ENCODE measurements at regions not wholly inside any gene's neighbourhood (a gene's known extent, or its start where the extent isn't known, plus 50 kb on each side); places are given as distances from the start of the nearest gene placed in this dataset.

DNA sequence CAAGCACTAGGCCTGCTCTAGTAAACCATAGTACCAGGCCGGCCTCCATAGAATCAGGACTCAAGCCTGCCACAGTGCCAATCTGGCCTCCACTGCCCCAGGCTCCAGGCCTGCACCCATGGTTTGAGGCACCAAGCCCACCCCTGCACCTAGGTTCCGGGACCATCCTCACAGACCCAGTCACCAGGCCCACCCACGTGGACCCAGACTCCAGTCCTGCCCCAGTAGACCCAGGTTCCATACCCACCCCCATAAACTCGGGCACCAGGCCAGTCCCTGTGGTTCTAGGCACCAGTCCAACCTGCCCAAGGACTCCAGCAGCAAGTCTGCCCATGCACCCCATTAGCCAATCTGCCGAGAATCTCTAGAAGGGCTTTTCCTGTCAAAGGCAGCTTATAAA, 501.8 kb upstream of the TMPO start:
- 84% methylated on average over 5 of the region's 5 CpGs for WGBS
- TF ChIP-seq POLR2AphosphoS5 (IDR thresholded peaks at IDR 0.05) (no peak), POLR2A (IDR thresholded peaks at IDR 0.05) (no peak)
- TF ChIP-seq, protein P1, sequence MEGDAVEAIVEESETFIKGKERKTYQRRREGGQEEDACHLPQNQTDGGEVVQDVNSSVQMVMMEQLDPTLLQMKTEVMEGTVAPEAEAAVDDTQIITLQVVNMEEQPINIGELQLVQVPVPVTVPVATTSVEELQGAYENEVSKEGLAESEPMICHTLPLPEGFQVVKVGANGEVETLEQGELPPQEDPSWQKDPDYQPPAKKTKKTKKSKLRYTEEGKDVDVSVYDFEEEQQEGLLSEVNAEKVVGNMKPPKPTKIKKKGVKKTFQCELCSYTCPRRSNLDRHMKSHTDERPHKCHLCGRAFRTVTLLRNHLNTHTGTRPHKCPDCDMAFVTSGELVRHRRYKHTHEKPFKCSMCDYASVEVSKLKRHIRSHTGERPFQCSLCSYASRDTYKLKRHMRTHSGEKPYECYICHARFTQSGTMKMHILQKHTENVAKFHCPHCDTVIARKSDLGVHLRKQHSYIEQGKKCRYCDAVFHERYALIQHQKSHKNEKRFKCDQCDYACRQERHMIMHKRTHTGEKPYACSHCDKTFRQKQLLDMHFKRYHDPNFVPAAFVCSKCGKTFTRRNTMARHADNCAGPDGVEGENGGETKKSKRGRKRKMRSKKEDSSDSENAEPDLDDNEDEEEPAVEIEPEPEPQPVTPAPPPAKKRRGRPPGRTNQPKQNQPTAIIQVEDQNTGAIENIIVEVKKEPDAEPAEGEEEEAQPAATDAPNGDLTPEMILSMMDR (IDR thresholded peaks at IDR 0.05), result no peak
- Histone ChIP-seq H3K4me3 (no peak overlapping the region), H3K4me1 (replicated peaks) (no peaks in the 10 kb centered on the region), H3K36me3 (no peaks in the 10 kb centered on the region), H3K27me3 (replicated peaks; ENCODE audit: insufficient read depth) (no peaks in the 10 kb centered on the region), H3K9me3 (no peaks in the 10 kb centered on the region), H3K27ac (no peak overlapping the region)
- DNase-seq (ENCODE audit: low spot score), result no peak
- intact Hi-C loops (cut with DNase I), result no loop called here

DNA sequence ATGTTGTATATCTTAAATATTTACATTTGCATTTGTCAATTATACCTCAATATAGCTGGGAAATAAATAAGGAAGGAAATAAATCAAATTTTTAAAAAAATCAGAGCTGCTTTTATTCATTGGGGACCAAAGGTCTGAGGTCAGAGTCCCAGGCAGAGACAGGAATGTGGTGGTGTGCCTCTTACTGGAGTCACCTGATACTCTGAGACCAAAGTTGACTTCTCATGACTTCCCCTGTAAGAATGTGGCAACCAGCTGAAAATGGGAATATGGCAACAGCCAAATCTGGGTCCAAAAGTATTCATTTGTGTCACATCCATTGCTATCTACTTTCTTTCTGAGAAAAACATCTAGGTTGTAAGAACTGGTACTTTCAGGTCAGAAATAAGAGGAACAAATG, 496.6 kb upstream of the TMPO start:
- H3K9me3 ChIP-seq, result no peaks in the 10 kb centered on the region
- H3K4me1 ChIP-seq (replicated peaks), result no peaks in the 10 kb centered on the region
- no peak overlapping the region for H3K27ac ChIP-seq
- TF ChIP-seq POLR2AphosphoS5 (IDR thresholded peaks at IDR 0.05) (no peak), POLR2A (IDR thresholded peaks at IDR 0.05) (no peak)
- TF ChIP-seq, protein P1 (IDR thresholded peaks at IDR 0.05), result no peak
- no peaks in the 10 kb centered on the region for H3K27me3 ChIP-seq (replicated peaks; ENCODE audit: insufficient read depth)
- no peak overlapping the region for H3K4me3 ChIP-seq
- no peaks in the 10 kb centered on the region for H3K36me3 ChIP-seq
- intact Hi-C loops (cut with DNase I), result no loop called here
- DNase-seq (ENCODE audit: low spot score), result no peak

DNA sequence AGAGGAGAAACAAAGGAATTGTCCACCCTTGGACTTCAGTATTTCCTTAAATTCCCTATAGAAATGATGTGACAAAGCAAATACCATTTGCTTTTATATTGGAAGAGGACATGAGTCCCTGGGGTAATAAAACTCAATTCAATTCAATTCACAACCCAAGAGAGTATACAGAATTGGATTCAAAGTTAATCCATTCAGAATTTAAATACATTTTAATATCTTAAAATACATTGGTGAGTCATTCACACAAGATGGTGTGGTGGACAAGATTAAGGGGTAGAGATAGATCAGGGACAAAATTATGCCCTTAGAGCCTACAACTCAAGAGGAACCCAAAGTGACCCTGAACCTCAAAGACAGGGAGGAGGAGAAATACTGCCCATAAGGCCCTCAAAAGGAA, 495.0 kb upstream of the TMPO start:
- Histone ChIP-seq H3K36me3 (no peaks in the 10 kb centered on the region), H3K4me1 (replicated peaks) (no peaks in the 10 kb centered on the region), H3K4me3 (no peak overlapping the region), H3K9me3 (no peaks in the 10 kb centered on the region), H3K27me3 (replicated peaks; ENCODE audit: insufficient read depth) (no peaks in the 10 kb centered on the region), H3K27ac (no peak overlapping the region)
- TF ChIP-seq, protein P1 (IDR thresholded peaks at IDR 0.05), result no peak
- no peak for TF ChIP-seq POLR2A (IDR thresholded peaks at IDR 0.05)
- no peak for TF ChIP-seq POLR2AphosphoS5 (IDR thresholded peaks at IDR 0.05)
- no peak for DNase-seq (ENCODE audit: low spot score)
- intact Hi-C loops (cut with DNase I), result no loop called here

DNA sequence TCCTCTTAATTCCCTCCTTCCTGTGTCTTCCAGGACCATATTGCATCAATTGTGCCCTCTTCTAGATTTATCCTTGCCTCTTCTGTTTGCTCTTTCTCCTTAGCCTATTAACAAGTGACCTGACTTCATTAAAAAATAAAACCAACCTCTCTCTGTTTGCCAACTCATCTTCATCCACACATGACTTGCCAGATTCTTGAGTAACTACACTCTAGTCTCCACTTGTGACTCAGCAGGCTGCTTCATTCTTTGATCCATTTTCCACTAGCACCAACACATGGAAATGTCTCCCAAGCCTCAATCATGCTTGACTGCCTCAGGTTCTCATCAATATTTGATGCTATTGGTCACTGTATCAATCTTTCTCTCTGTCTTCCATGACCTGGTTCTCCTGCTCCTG, 492.4 kb upstream of the TMPO start:
- TF ChIP-seq POLR2A (IDR thresholded peaks at IDR 0.05) (no peak), POLR2AphosphoS5 (IDR thresholded peaks at IDR 0.05) (no peak)
- TF ChIP-seq, protein P1 (IDR thresholded peaks at IDR 0.05), result no peak
- Histone ChIP-seq H3K4me3 (no peak overlapping the region), H3K4me1 (replicated peaks) (no peaks in the 10 kb centered on the region), H3K9me3 (no peaks in the 10 kb centered on the region), H3K27ac (no peak overlapping the region), H3K27me3 (replicated peaks; ENCODE audit: insufficient read depth) (no peaks in the 10 kb centered on the region), H3K36me3 (no peaks in the 10 kb centered on the region)
- no peak for DNase-seq (ENCODE audit: low spot score)
- intact Hi-C loops (cut with DNase I), result no loop called here

DNA sequence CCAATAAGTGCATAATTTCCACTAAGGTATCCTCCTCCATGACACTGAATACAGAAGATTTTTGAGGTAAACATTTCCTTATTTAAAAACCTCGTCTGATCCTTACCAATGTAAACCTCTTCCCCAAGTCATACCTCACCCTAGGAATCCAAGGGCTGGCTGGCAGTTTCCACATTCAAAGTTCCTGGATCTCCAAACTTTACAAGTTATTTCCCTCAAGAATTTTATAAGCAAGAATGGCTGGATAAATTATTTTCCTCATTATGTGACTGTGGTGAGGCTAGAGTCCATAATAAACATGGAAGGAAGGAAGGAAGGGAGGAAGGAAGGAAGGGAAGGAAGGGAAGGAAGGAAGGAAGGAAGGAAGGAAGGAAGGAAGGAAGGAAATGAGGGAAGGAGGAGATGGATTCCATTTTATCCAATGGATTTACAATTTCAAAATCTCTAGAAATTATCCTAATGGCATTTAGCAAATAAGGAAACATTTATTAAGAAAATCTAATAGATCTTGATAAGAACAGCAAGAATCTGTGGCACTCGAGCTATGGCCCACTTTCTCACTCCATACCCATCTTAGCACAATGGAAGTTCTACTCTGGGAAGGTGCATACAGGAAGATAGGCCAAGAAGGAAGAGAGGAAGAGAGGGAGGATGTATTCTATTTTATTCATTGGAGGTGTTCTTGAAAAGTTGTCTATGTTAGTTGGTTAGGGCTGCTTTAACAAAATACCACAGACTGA, 477.8 kb upstream of the TMPO start:
- TF ChIP-seq, protein P1 (IDR thresholded peaks at IDR 0.05), result no peak
- intact Hi-C loops (cut with DNase I), result no loop called here
- 74% methylated on average over 2 of the region's 2 CpGs for WGBS
- no peaks in the 10 kb centered on the region for H3K27me3 ChIP-seq (replicated peaks; ENCODE audit: insufficient read depth)
- H3K4me1 ChIP-seq (replicated peaks), result no peaks in the 10 kb centered on the region
- H3K36me3 ChIP-seq, result no peaks in the 10 kb centered on the region
- no peak overlapping the region for H3K27ac ChIP-seq
- no peak for DNase-seq (ENCODE audit: low spot score)
- H3K9me3 ChIP-seq, result no peaks in the 10 kb centered on the region
- H3K4me3 ChIP-seq, result no peak overlapping the region
